NT2/D1 (cell line): ENCODE measurements at regions not wholly inside any gene's neighbourhood (a gene's known extent, or its start where the extent isn't known, plus 50 kb on each side); places are given as distances from the start of the nearest gene placed in this dataset.

Experiments used
- DNase-seq: peaks from one replicate; pipeline ENCODE4 v3.0.0-alpha.2; 2011; ENCODE audit warnings: low read depth, low spot score
- H3K27me3 ChIP-seq: 2 replicates; pipeline ENCODE4 v1.6.0; 2011; ENCODE audit warnings: mild to moderate bottlenecking; ENCODE audit not compliant: insufficient read length, insufficient read depth
- H3K36me3 ChIP-seq: 2 replicates; pipeline ENCODE4 v1.6.1; 2011; ENCODE audit warnings: mild to moderate bottlenecking, low read length, mixed read lengths; ENCODE audit not compliant: insufficient read depth, insufficient read length
- H3K4me1 ChIP-seq: 2 replicates; pipeline ENCODE4 v1.5.1; 2011; ENCODE audit not compliant: insufficient read depth, insufficient read length
- H3K4me3 ChIP-seq: 2 replicates; pipeline ENCODE4 v1.5.1; 2011; ENCODE audit warnings: low read depth; ENCODE audit not compliant: insufficient read length
- H3K9ac ChIP-seq: 2 replicates; pipeline ENCODE4 v1.6.0; 2011; ENCODE audit warnings: low read depth; ENCODE audit not compliant: insufficient read length
- H3K9me3 ChIP-seq: 2 replicates; pipeline ENCODE4 v1.5.1; 2011; ENCODE audit warnings: mild to moderate bottlenecking, low read length; ENCODE audit not compliant: insufficient read depth
- SUZ12 ChIP-seq: IDR thresholded peaks from 2 replicates; pipeline ENCODE4 v1.6.1; 2011; ENCODE audit not compliant: insufficient read length, insufficient read depth; ENCODE audit errors: extremely low read depth
- YY1 ChIP-seq: IDR thresholded peaks from 2 replicates; pipeline ENCODE4 v1.6.1; 2011; ENCODE audit not compliant: insufficient read length, insufficient read depth
- ZNF274 ChIP-seq: IDR thresholded peaks from 2 replicates; pipeline ENCODE4 v1.6.1; 2011; ENCODE audit warnings: mild to moderate bottlenecking, low read depth, low read length

DNA sequence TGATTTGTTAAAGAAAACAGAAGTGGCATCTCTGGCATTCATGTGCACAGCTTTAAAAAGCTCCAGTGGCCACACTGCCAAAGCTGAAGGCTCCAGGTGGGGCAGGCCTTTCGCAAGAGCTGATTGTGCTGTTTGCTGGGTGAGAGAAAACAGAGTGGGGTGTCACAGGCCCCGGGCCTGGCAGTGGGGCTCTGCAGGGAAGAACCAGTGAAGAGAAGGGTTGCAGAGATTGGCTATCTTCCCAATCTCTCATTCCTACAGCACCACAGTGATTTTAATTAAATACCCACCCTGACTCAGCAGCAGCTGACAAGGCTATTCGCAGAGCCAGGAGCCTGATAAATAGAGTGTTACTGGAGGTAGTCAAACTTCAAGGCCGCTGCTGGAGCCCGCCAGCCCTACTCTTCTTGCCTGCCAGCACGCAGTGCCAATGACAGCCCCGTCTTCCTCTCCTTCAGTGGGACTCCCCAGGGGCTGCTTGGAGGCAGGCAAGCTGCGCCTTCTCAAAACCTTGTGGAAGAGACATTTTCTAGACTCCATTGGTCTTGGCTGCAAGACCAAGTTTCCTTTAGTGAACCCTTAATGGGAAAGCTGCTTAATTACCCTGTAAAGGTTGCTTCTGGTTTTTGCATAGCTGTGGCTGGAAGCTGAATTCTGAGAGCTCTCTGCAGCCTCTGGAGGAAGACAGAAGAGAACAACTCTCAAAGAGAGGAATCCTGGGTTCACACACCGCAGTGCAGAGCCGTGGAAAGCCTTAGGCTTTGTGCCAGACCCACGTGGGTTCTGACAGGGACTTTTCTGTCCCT, 225.8 kb upstream of the SLCO3A1 start:
- no peak overlapping the region for H3K9ac ChIP-seq
- no peaks in the 10 kb centered on the region for H3K27me3 ChIP-seq
- no peak for DNase-seq
- peaks cover 8% of the 10 kb centered on the region for H3K4me1 ChIP-seq
- no peak overlapping the region for H3K4me3 ChIP-seq
- no peaks in the 10 kb centered on the region for H3K36me3 ChIP-seq
- TF ChIP-seq SUZ12 (no peak), ZNF274 (no peak), YY1 (no peak)
- 0 out of 2 replicates have a peak, but pooled peaks cover 4% of the 10 kb centered on the region for H3K9me3 ChIP-seq

DNA sequence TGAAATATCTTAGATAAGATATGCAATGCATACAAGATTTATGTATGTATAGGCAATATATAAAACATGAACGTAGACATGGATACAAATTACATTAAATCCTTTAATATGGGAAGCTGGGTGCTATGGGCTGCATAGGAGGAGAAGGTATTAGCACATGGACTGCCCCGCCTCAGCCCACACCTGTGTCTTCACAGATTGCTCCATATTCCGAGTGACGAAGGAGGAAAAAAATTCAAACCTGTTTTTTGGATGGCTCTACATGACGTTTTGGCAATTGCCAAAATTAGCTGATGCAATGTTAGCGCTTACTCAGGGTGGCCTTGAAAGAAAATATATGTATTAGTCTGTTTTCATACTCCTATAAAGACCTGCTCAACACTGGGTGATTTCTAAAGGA, 223.4 kb upstream of the SLCO3A1 start:
- Histone ChIP-seq H3K9ac (no peak overlapping the region), H3K9me3 (0 out of 2 replicates have a peak, but pooled peaks cover 4% of the 10 kb centered on the region), H3K4me3 (no peak overlapping the region), H3K4me1 (peaks cover 8% of the 10 kb centered on the region), H3K27me3 (no peaks in the 10 kb centered on the region), H3K36me3 (no peaks in the 10 kb centered on the region)
- TF ChIP-seq YY1, result no peak
- TF ChIP-seq SUZ12, result no peak
- no peak for TF ChIP-seq ZNF274
- DNase-seq, result no peak

DNA sequence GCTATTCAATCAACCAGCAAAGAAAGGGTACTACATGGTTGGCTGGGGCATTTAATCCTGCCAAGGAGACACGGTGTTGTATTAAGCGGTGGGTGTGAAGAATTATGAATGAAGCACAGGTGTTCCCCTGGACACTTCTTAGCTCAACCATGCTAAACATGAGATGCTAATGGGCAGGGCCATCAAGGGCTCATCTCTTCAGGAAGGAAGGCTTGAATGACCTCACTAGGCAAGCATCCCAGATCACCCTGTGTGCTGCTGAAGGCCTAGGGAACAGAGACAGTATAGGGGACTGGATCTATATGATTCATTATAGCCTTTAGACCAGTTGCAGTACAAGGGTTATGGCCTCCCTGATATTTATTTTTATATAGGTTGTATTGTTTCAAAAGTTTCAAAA, 221.3 kb upstream of the SLCO3A1 start:
- DNase-seq, result no peak
- H3K27me3 ChIP-seq, result no peaks in the 10 kb centered on the region
- H3K9ac ChIP-seq, result no peak overlapping the region
- no peaks in the 10 kb centered on the region for H3K36me3 ChIP-seq
- peaks cover 7% of the 10 kb centered on the region for H3K4me1 ChIP-seq
- H3K9me3 ChIP-seq, result 0 out of 2 replicates have a peak, but pooled peaks cover 4% of the 10 kb centered on the region
- no peak overlapping the region for H3K4me3 ChIP-seq
- TF ChIP-seq SUZ12 (no peak), ZNF274 (no peak), YY1 (no peak)

DNA sequence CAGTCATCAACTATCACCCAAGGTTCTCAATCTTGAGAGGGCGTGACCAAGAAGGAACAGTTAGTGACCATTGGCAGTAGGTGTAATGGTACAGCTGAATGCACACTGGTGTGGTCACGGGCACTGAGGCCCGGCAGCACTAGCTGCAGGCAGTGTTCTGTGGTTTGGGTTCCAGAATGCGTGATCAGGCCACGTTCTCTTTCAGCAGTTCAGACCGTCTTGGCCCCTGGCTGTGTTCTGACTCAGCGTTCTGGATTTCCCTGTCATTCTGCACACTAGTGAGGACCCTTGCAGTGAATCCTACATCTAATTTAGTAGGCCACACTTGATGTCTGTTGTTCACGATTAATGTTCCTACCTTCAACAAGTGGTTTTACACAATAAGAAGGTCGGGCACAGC, 220.5 kb upstream of the SLCO3A1 start:
- Histone ChIP-seq H3K9me3 (0 out of 2 replicates have a peak, but pooled peaks cover 4% of the 10 kb centered on the region), H3K36me3 (no peaks in the 10 kb centered on the region), H3K27me3 (no peaks in the 10 kb centered on the region), H3K4me1 (no peaks in the 10 kb centered on the region), H3K9ac (no peak overlapping the region), H3K4me3 (no peak overlapping the region)
- no peak for TF ChIP-seq YY1
- no peak for TF ChIP-seq ZNF274
- no peak for DNase-seq

DNA sequence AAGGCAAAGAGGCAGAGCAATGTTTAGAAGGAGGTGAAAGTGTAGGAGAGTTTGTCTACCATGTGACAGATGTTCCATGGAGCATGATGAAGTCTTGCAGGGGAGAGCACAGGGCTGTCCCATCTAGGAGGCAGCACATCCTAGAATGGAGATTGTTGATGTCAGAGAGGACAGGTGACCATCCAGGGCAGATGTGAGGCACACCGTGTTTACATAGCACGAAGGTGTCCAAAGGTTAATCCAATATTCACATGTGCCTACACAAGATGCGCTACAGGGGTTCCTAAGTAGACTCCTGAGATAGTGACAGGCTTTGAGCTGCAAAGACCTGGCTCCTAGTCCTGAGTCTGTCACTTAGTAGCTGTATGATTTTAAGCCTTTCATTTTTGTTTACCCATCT, 219.3 kb upstream of the SLCO3A1 start:
- Histone ChIP-seq H3K9me3 (no peaks in the 10 kb centered on the region), H3K36me3 (no peaks in the 10 kb centered on the region), H3K27me3 (no peaks in the 10 kb centered on the region), H3K4me1 (no peaks in the 10 kb centered on the region), H3K4me3 (no peak overlapping the region), H3K9ac (no peak overlapping the region)
- no peak for DNase-seq
- TF ChIP-seq YY1 (no peak), SUZ12 (no peak), ZNF274 (no peak)

DNA sequence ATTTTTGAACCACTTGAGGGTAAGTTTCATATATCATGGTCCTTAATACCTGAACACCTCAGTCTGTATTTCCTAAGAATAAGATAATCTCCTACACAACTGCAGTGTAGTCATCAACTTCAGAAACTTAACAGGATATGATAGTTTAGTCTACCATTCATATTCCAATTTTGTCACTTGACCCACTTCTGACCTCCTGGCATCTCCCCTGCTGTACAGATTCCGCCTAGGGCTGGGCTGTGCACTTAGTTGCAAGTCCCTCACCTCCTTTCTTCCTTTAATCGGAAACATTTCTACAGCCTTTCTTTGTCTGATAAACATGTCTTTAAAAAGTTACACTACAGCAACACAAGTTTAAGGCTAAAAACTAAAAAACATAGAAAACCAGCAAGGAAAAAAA, 218.4 kb upstream of the SLCO3A1 start:
- Histone ChIP-seq H3K4me1 (no peaks in the 10 kb centered on the region), H3K27me3 (no peaks in the 10 kb centered on the region), H3K4me3 (no peak overlapping the region), H3K36me3 (no peaks in the 10 kb centered on the region), H3K9me3 (no peaks in the 10 kb centered on the region), H3K9ac (no peak overlapping the region)
- TF ChIP-seq YY1 (no peak), ZNF274 (no peak), SUZ12 (no peak)
- no peak for DNase-seq

DNA sequence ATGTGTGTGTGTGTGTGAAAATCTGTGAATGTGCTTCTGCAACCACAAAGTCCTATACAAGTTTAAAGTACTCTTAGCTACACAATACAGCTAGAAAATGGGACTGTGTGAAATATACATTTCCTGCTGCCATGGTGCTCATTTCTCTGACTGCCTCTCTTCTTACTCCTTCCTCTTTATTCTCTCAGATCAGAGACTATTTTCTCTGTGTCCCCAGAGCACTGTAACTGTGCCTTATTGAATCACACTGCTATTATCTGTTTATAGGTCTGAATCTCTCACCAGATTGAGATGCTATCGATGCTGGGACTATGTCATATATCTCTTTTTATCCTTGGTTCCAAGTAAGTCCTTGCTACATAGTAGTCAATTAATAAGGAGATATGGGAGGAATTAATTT, 217.9 kb upstream of the SLCO3A1 start:
- H3K4me1 ChIP-seq, result no peaks in the 10 kb centered on the region
- TF ChIP-seq YY1 (no peak), SUZ12 (no peak)
- no peak overlapping the region for H3K4me3 ChIP-seq
- no peak overlapping the region for H3K9ac ChIP-seq
- H3K27me3 ChIP-seq, result no peaks in the 10 kb centered on the region
- H3K36me3 ChIP-seq, result no peaks in the 10 kb centered on the region
- no peak for DNase-seq
- no peaks in the 10 kb centered on the region for H3K9me3 ChIP-seq
